ENCODE measurements at regions not wholly inside any gene's neighbourhood (a gene's known extent, or its start where the extent isn't known, plus 50 kb on each side); places are given as distances from the start of the nearest gene placed in this dataset.

GRCh38 chr6:134636186-134636799, 313.6 kb downstream of the ALDH8A1 start:
- no peak for TF ChIP-seq HOXA7 (CRISPR knock-in tag; IDR thresholded peaks at IDR 0.05)
- TF ChIP-seq ZFP36 (IDR thresholded peaks at IDR 0.05; ENCODE audit: borderline replicate concordance, partially characterized antibody) = no peak
- TF ChIP-seq MAX (IDR thresholded peaks at IDR 0.05) = no peak
- TF ChIP-seq CTCF (IDR thresholded peaks at IDR 0.05) = no peak
- TF ChIP-seq POLR2A (IDR thresholded peaks at IDR 0.05; ENCODE audit: low read length) = no peak
- TF ChIP-seq RFX5 (IDR thresholded peaks at IDR 0.05) = no peak
- TF ChIP-seq HMGXB4 (CRISPR knock-in tag; IDR thresholded peaks at IDR 0.05; ENCODE audit: borderline replicate concordance) = no peak
- no peak for TF ChIP-seq NPAS2 (CRISPR knock-in tag; IDR thresholded peaks at IDR 0.05; ENCODE audit: borderline replicate concordance)
- TF ChIP-seq USF2 (IDR thresholded peaks at IDR 0.05) = no peak
- no peak for TF ChIP-seq PHF8 (IDR thresholded peaks at IDR 0.05; ENCODE audit: borderline replicate concordance, low read depth)
- no peak for TF ChIP-seq GATA3 (IDR thresholded peaks at IDR 0.05; ENCODE audit: borderline replicate concordance)
- no peak for TF ChIP-seq REST (IDR thresholded peaks at IDR 0.05)
- peak; percentile 65 for TF ChIP-seq MAFK (IDR thresholded peaks at IDR 0.05; ENCODE audit: partially characterized antibody)
